Head of caudate nucleus (tissue), 42 donors: ENCODE measurements at regions not wholly inside any gene's neighbourhood (a gene's known extent, or its start where the extent isn't known, plus 50 kb on each side); places are given as distances from the start of the nearest gene placed in this dataset.

Experiments used
- DNase-seq, 42 donors: peaks; one replicate each; pipeline versions ENCODE4 v3.0.0 to v3.0.0-alpha.2; 2020 to 2021; ENCODE audit warnings: mixed read lengths in 7 of 42
- intact Hi-C: fragments of 100-400 bp; cut with DNase I; formaldehyde crosslinking; loops from one replicate; pipeline ENCODE4 v1.15.0; 2022

DNA sequence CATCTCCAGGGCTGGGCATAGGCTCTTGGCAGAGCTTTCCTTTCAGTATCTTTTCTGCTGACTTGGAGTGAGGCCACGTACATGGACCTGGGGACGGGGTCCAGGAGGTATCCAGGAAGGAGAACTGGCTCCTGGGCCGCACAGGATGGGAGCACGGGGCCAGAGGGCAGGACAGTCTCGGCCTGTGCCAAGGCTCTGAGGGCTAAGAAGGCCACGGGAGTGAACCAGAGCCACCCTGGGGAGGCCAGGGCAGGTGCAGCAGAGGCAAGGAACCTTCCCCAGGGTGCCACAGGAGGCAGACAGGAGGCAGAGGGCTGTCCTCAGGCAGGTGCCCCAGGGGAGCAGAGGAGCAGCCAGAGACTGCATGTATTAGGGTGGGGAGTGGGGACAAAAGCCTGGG lies 50.3 kb downstream of the PLXNA1 start:
- intact Hi-C loops, result no loop called here
- DNase-seq, result no peak

GRCh38 chr3:127033786-127034185 lies 50.9 kb downstream of the PLXNA1 start:
- intact Hi-C loops, result no loop called here
- DNase-seq, result no peak

GRCh38 chr3:127034195-127034989 lies 51.5 kb downstream of the PLXNA1 start:
- DNase-seq, result no peak
- intact Hi-C loops, result no loop called here

- no peak for DNase-seq
These were observed 52.2 kb downstream of the PLXNA1 start for GRCh38 chr3:127034990-127035652.

GRCh38 chr3:127035677-127036076 lies 52.8 kb downstream of the PLXNA1 start:
- intact Hi-C loops, result no loop called here

More at GRCh38 chr3:127034990-127035652, 52.2 kb downstream of the PLXNA1 start:
- intact Hi-C loops, result no loop called here

GRCh38 chr3:127036209-127037020 lies 53.5 kb downstream of the PLXNA1 start:
- intact Hi-C loops, result no loop called here
- no peak for DNase-seq

More at GRCh38 chr3:127035677-127036076, 52.8 kb downstream of the PLXNA1 start:
- peak in 1 of 42 donors; percentile 12 for DNase-seq

DNA sequence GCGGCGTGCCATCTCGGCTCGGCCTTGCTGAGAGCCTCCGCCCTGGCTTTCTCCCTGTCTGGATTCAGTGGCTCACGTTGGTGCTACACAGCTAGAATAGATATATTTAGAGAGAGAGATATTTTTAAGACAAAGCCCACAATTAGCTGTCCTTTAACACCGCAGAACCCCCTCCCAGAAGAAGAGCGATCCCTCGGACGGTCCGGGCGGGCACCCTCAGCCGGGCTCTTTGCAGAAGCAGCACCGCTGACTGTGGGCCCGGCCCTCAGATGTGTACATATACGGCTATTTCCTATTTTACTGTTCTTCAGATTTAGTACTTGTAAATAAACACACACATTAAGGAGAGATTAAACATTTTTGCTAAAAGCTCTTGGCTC lies 54.1 kb downstream of the PLXNA1 start:
- intact Hi-C loops, result no loop called here
- DNase-seq, result peak in 1 of 42 donors; percentile 2

DNA sequence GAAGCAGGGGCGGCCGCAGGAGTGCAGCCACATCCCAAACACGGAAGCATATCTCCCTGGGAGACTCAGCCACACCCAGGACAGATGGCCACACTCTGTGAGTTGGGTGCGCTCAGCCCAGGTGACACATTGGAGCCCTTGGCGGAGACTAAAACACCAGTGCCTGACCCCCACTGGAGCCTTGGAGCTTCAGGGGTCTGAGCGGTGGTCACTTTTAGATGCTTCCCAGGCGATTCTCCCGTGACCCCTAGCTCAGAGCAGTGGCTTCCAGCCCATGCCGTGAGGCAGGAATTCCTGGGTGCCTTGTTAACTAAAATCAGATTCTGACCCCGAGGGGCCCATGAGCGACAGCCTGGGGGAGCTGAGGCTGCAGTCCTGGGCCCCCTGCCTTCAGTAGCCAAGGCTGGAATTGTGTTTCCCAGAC lies 54.5 kb downstream of the PLXNA1 start:
- intact Hi-C loops, result no loop called here
- no peak for DNase-seq

- DNase-seq, result peak in 1 of 42 donors; percentile 1
- intact Hi-C loops, result no loop called here
These were observed 55.1 kb downstream of the PLXNA1 start for GRCh38 chr3:127037971-127038446.

- intact Hi-C loops, result no loop called here
- DNase-seq, result peak in 1 of 42 donors; percentile 13
These were observed 55.6 kb downstream of the PLXNA1 start for GRCh38 chr3:127038466-127038865.

DNA sequence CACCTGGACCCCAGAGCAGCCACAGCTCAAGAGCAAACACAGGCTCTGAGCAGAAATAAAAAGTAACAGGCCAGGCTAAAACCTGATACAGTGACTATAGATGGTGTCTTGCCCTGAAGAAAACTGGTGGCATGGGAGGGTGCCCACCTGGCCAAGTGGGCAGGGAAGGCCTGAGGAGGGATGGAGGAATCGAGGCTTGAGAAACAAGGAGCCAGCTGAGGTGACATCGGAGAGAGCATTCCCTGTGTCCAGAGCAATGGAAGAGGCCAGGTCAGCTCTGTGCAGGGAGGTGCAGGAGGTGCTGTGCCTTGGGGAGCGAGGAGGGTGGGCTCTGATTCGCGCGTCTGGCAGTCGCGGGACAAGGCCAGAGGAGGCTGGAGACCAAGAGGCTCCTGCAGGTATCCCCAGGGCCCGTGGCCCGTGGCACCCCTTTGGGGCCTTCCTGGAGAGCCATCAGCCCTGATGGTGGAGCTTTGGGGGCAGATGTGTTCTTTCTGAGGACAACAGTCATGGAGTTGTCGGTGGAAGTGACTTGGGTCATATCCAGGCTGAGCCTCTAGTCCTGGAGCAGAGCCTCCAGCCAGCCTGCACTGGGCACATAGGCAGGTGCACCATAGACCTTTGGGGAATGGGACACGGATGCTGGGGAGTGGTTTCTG lies 56.1 kb downstream of the PLXNA1 start:
- intact Hi-C loops, result no loop called here
- DNase-seq, result peak in 1 of 42 donors; percentile 1

GRCh38 chr3:127039719-127040118 lies 56.8 kb downstream of the PLXNA1 start:
- intact Hi-C loops, result no loop called here
- DNase-seq, result peak in 1 of 42 donors; percentile 1

DNA sequence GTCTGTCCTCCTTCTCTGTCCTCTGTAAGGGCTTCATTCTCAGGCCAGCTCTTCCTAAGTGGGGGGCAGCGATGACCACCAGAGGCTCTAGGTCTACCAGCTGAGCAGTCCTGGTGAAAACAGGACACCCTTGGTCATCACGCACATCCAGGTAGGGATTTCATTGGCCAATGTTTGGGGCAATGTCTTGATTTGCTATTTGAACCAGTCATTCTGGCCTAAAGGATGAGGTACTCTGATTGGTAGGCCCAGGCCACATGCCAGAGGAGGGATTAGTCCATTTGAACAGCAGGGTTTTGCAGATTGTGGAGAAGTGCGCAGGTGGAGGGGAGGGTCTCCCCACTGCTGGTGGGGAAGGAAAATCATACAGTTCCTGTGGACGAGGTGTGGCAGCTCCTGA lies 57.3 kb downstream of the PLXNA1 start:
- DNase-seq, result no peak
- intact Hi-C loops, result no loop called here

DNA sequence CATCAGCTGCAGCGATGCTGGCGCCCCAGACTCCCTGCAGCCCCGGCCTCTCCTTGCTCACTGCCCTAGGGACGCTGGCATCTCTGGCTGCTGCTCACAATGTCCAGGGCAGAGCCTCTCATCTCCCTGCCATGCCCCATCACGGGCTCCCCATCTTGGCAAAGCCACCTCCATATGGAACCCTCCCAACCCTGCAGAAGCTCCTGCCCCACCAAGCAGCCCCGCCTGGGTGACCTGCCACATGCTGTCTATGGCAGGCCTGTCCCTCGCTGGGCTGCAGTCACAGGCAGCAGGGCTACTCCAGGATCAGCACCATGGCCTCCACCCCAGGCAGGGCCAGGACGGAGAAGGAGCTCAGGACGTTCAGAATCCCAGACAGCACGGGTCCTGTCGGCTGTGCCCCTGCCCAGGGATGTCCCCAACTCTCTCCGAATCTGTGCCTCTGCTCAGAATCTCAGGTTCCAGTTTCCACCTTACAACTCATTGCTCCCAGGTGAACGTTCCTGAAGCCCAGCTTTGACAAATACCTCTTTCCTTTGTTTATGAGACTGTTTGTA lies 58.4 kb downstream of the PLXNA1 start:
- peak in 1 of 42 donors; percentile 2 for DNase-seq
- intact Hi-C loops, result no loop called here

- no peak for DNase-seq
- intact Hi-C loops, result no loop called here
These were observed 59.0 kb downstream of the PLXNA1 start for GRCh38 chr3:127041933-127042332.

DNA sequence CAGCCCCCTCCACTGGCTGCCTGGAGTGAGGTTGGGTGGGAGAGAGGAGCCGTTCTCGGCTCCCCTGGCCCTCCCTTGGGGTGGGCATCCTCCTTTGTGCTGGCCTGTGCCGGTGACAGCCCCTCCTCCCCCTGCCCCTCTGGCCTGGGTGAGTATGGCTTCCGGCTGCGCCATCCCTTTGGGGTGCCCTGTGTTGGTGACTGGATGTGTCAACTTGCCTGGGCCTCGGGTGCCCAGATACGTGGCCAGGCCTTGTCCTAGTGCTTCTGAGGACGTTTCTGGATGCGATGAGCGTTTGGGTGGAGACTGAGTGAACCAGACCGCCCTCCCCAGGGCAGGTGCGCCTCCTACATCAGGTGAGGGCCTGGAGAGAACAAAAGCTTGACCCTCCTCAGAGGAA lies 59.7 kb downstream of the PLXNA1 start:
- peak in 1 of 42 donors; percentile 0 for DNase-seq
- intact Hi-C loops, result no loop called here

DNA sequence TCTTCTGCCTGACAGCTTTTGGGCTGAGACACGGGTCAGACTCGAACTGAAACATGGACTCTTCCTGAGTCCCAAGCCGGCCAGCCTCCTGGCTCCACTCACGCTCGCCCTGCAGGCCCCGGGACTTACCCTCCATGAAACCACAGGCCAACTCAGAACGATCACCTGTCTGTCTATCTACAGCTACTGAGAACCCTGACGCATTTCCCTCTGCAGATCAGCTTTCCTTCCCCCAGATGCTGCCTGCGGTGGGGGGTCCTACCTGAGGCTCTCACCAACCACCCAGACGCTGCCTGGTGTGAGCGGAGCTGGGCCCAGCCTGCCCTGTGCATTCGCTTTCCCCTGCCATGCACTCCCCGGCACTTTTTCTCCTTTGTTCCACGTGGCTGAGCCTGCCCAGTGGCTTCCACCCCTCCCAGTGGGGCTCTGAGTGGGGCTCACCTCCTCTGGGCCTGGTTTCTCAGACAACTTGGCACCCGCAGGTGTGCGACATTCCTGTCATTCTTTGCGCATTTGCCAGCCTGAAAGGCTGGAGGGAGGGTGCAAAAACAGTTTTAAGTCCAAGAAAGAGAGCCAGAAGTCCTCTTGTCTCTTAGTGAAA lies 60.2 kb downstream of the PLXNA1 start:
- DNase-seq, result peak in 1 of 42 donors; percentile 3
- intact Hi-C loops, result no loop called here
